ENCODE measurements at regions not wholly inside any gene's neighbourhood (a gene's known extent, or its start where the extent isn't known, plus 50 kb on each side); places are given as distances from the start of the nearest gene placed in this dataset.

DNA sequence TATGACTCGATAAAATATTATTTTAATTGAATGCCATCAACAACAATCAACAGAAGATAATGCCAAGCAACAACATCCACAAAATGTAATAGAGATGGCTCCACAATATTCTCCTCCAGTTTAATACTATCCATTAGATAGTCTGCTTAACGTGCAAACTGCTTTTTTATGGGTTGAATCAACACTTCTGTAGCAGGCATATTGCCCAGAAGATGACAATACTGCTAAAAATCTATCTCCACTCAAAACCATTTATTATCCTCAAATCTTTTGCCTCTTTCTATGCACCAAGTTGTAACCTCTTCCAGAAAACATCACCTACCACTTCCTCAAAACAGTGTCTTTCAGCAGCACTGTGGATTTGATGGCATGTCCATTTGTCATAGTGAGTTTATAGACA is 295.7 kb upstream of the LMCD1 start:
- TF ChIP-seq, protein P1, sequence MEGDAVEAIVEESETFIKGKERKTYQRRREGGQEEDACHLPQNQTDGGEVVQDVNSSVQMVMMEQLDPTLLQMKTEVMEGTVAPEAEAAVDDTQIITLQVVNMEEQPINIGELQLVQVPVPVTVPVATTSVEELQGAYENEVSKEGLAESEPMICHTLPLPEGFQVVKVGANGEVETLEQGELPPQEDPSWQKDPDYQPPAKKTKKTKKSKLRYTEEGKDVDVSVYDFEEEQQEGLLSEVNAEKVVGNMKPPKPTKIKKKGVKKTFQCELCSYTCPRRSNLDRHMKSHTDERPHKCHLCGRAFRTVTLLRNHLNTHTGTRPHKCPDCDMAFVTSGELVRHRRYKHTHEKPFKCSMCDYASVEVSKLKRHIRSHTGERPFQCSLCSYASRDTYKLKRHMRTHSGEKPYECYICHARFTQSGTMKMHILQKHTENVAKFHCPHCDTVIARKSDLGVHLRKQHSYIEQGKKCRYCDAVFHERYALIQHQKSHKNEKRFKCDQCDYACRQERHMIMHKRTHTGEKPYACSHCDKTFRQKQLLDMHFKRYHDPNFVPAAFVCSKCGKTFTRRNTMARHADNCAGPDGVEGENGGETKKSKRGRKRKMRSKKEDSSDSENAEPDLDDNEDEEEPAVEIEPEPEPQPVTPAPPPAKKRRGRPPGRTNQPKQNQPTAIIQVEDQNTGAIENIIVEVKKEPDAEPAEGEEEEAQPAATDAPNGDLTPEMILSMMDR (IDR thresholded peaks at IDR 0.05; ENCODE audit: low read length) = no peak
- TF ChIP-seq EZH2 (IDR thresholded peaks at IDR 0.05; ENCODE audit: borderline replicate concordance, low read length) = no peak

All from OCI-LY1 (cell line).